VCaP (cell line): ENCODE measurements at regions not wholly inside any gene's neighbourhood (a gene's known extent, or its start where the extent isn't known, plus 50 kb on each side); places are given as distances from the start of the nearest gene placed in this dataset.

Experiments used
- H3K27ac ChIP-seq: fragments of 450-650 bp; 2 replicates; pipeline ENCODE4 v1.5.1; 2017
- CTCF ChIP-seq: fragments of 450-650 bp; conservative IDR thresholded peaks from 2 replicates; pipeline ENCODE4 v1.5.1; 2017; ENCODE audit warnings: mild to moderate bottlenecking, moderate library complexity

GRCh38 chr3:5270666-5271371 is 83.3 kb downstream of the EDEM1 start:
- H3K27ac ChIP-seq, result no peak overlapping the region
- TF ChIP-seq CTCF, result no peak

- H3K27ac ChIP-seq, result no peak overlapping the region
- TF ChIP-seq CTCF, result no peak
Observed at GRCh38 chr3:5271372-5271683, 83.8 kb downstream of the EDEM1 start.

- TF ChIP-seq CTCF, result no peak
- H3K27ac ChIP-seq, result no peak overlapping the region
Observed at GRCh38 chr3:5272387-5272786, 84.9 kb downstream of the EDEM1 start.

GRCh38 chr3:5274091-5274490 is 86.6 kb downstream of the EDEM1 start:
- H3K27ac ChIP-seq, result no peak overlapping the region
- TF ChIP-seq CTCF, result no peak

- no peak for TF ChIP-seq CTCF
- no peak overlapping the region for H3K27ac ChIP-seq
Observed at GRCh38 chr3:5275529-5275928, 88.0 kb downstream of the EDEM1 start.

GRCh38 chr3:5276934-5277333 is 89.4 kb downstream of the EDEM1 start:
- TF ChIP-seq CTCF, result no peak
- no peak overlapping the region for H3K27ac ChIP-seq

GRCh38 chr3:5277612-5278236 is 90.2 kb downstream of the EDEM1 start:
- TF ChIP-seq CTCF, result no peak
- no peak overlapping the region for H3K27ac ChIP-seq
